GM10248 (cell line): ENCODE measurements at regions not wholly inside any gene's neighbourhood (a gene's known extent, or its start where the extent isn't known, plus 50 kb on each side); places are given as distances from the start of the nearest gene placed in this dataset.
A peak's percentile ranks its signal among the peaks of the same experiment; 100 is the strongest.

Experiments used
- CTCF ChIA-PET: fragments of 300-600 bp; sonication (Branson Sonifier 250); formaldehyde crosslinking; extraction: SDS; loops from one replicate; lab custom pipeline; 2021; ENCODE audit warnings: antibody characterized with exemption; lab: Yijun Ruan, JAX
- POLR2A ChIA-PET: fragments of 350-650 bp; sonication (Branson Sonifier 250); formaldehyde crosslinking; extraction: SDS; loops from one replicate; lab custom pipeline; 2020; ENCODE audit warnings: antibody characterized with exemption; lab: Yijun Ruan, JAX
- DNase-seq: peaks from one replicate; pipeline ENCODE4 v3.0.0; 2012; ENCODE audit errors: extremely low spot score
- CTCF ChIP-seq: IDR thresholded peaks from 2 replicates; pipeline ENCODE4 v1.5.1; 2012; ENCODE audit warnings: mild to moderate bottlenecking, low read depth; ENCODE audit errors: extremely low read depth, missing control alignments, control extremely low read depth

GRCh38 chr6:43856005-43856765 lies 86.2 kb downstream of the VEGFA start:
- ChIA-PET POLR2A (no interaction called here), CTCF (interaction anchor here (0.9 to 3.5 kb wide), 12 partner anchors 10 to 223 kb away, joined by 3 to 11 read pairs (median 3); partner anchors contain the start of gene VEGFA)
- DNase-seq: no peak
- peak; percentile 17 for TF ChIP-seq CTCF

- ChIA-PET POLR2A (no interaction called here), CTCF (interaction anchor here (1.1 to 3.5 kb wide), 6 partner anchors 9 to 224 kb away, joined by 3 to 11 read pairs (median 8); partner anchors contain the start of gene VEGFA)
- peak; percentile 53 for DNase-seq
- TF ChIP-seq CTCF: no peak
These were observed 85.2 kb downstream of the VEGFA start for GRCh38 chr6:43855247-43855646.

GRCh38 chr6:43853066-43853650 lies 83.1 kb downstream of the VEGFA start:
- CTCF ChIA-PET: no interaction called here
- DNase-seq: no peak
- TF ChIP-seq CTCF: no peak
- POLR2A ChIA-PET: interaction anchor here (0.6 kb wide), 1 partner anchor 922 kb away, joined by 3 read pairs; no protein-coding TSS in a partner anchor

- ChIA-PET POLR2A (interaction anchor here (0.6 kb wide), 1 partner anchor 922 kb away, joined by 3 read pairs; no protein-coding TSS in a partner anchor), CTCF (no interaction called here)
- DNase-seq: no peak
- TF ChIP-seq CTCF: no peak
These were observed 82.4 kb downstream of the VEGFA start for GRCh38 chr6:43852350-43852864.

GRCh38 chr6:43851204-43851865 lies 81.3 kb downstream of the VEGFA start:
- ChIA-PET CTCF (interaction anchor here (1.0 kb wide), 1 partner anchor 149 kb away, joined by 3 read pairs; no protein-coding TSS in a partner anchor), POLR2A (no interaction called here)
- TF ChIP-seq CTCF: no peak
- DNase-seq: no peak
